PFSK-1 (cell line): ENCODE measurements at regions not wholly inside any gene's neighbourhood (a gene's known extent, or its start where the extent isn't known, plus 50 kb on each side); places are given as distances from the start of the nearest gene placed in this dataset.

Experiments used
- FOXP2 ChIP-seq: optimal IDR thresholded peaks from 2 replicates; pipeline ENCODE3; 2011; ENCODE audit warnings: borderline replicate concordance, control low read depth, inconsistent platforms; ENCODE audit not compliant: insufficient read depth; ENCODE audit errors: extremely low read length, extremely low read depth
- POLR2AphosphoS5 ChIP-seq: IDR thresholded peaks from 2 replicates; pipeline ENCODE4 v1.6.1; 2012; ENCODE audit warnings: low read depth, mild to moderate bottlenecking, control low read depth, low read length, moderate library complexity
- REST ChIP-seq, 2 experiments: IDR thresholded peaks; 2 replicates each; pipeline versions ENCODE4 v1.6.1 to v1.8.0; 2011 to 2012; ENCODE audit warnings: low read depth in 2 of 2, low read length in 2 of 2, control low read depth in 1 of 2, inconsistent platforms in 1 of 2, mild to moderate bottlenecking in 1 of 2, moderate library complexity in 1 of 2; ENCODE audit not compliant: insufficient read depth in 1 of 2
- SIN3A ChIP-seq: IDR thresholded peaks from 2 replicates; pipeline ENCODE4 v1.6.1; 2012; ENCODE audit warnings: mild to moderate bottlenecking, low read length, moderate library complexity, borderline replicate concordance; ENCODE audit not compliant: insufficient read depth
- TAF1 ChIP-seq: IDR thresholded peaks from 2 replicates; pipeline ENCODE4 v1.6.1; 2012; ENCODE audit warnings: low read length, control low read depth, borderline replicate concordance; ENCODE audit not compliant: insufficient read depth

- no peak for TF ChIP-seq REST (IDR thresholded peaks at IDR 0.05; ENCODE audit: insufficient read depth in 1 of 2, low read depth in 2 of 2, low read length in 2 of 2)
- no peak for TF ChIP-seq SIN3A
- no peak for TF ChIP-seq TAF1
- no peak for TF ChIP-seq POLR2AphosphoS5
- no peak for TF ChIP-seq FOXP2
Measured at GRCh38 chr18:72965616-72966015, 97.8 kb upstream of the NETO1 start.

DNA sequence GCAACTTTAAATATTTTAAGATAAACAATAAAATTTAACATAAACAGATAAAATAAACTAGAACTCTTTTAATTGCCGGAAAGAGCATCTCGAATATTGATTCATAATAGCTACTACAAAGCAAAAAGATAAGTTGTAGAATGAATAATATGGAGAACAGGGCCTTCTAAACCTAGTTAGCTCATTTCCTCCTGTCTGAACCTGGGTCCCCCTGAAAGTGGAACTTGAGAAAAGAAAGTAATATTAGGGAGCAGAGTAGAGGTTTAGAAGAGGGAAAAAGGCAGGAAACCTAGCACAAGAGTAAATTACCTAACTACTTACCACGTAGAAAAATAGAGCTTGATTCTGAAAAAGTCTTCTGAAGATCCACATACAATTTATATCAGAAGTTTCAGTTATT is 80.7 kb upstream of the NETO1 start:
- TF ChIP-seq REST (IDR thresholded peaks at IDR 0.05; ENCODE audit: insufficient read depth in 1 of 2, low read depth in 2 of 2, low read length in 2 of 2) (no peak), TAF1 (no peak), FOXP2 (no peak), POLR2AphosphoS5 (no peak), SIN3A (no peak)

GRCh38 chr18:72942766-72943165 is 75.0 kb upstream of the NETO1 start:
- no peak for TF ChIP-seq SIN3A

GRCh38 chr18:72940986-72941385 is 73.2 kb upstream of the NETO1 start:
- TF ChIP-seq POLR2AphosphoS5 (no peak), FOXP2 (no peak), SIN3A (no peak), REST (IDR thresholded peaks at IDR 0.05; ENCODE audit: insufficient read depth in 1 of 2, low read depth in 2 of 2, low read length in 2 of 2) (no peak), TAF1 (no peak)

DNA sequence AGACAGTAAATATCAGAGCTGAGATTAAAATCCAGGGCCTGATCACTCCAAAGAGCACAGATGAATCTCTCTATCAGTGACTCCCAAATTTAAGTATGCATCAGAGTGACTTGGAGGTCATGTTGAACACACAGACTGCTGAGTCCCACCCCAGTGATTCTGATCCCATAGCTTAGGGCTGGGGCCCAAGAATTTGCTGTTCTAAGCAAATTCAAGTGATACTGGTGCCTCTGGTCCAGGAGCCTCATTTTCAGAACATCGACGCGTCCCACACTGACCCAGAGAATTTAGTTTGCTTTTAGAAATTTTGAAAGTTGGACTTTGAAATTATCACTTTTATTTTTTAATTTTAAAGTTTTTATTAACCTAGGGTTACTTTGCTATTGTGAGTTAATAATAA is 72.7 kb upstream of the NETO1 start:
- TF ChIP-seq TAF1 (no peak), SIN3A (no peak), REST (IDR thresholded peaks at IDR 0.05; ENCODE audit: insufficient read depth in 1 of 2, low read depth in 2 of 2, low read length in 2 of 2) (no peak), FOXP2 (no peak), POLR2AphosphoS5 (no peak)
